IMR-90 (cell line): ENCODE measurements at regions not wholly inside any gene's neighbourhood (a gene's known extent, or its start where the extent isn't known, plus 50 kb on each side); places are given as distances from the start of the nearest gene placed in this dataset.

Experiments used
- FOS ChIP-seq: fragments of 150-350 bp; IDR thresholded peaks from 2 replicates; pipeline ENCODE4 v1.6.1; 2016; ENCODE audit warnings: low read depth, low read length
- POLR2A ChIP-seq: IDR thresholded peaks from 2 replicates; pipeline ENCODE4 v1.6.1; 2012; ENCODE audit warnings: mild to moderate bottlenecking, low read depth, low read length
- SMC3 ChIP-seq: fragments of 150-350 bp; IDR thresholded peaks from 2 replicates; pipeline ENCODE4 v1.6.1; 2016; ENCODE audit warnings: low read depth, mild to moderate bottlenecking, antibody characterized with exemption, low read length, moderate library complexity
- TF ChIP-seq, protein P1 (sequence below): conservative IDR thresholded peaks from 2 replicates; pipeline ENCODE4 v1.5.1; 2012; ENCODE audit warnings: mild to moderate bottlenecking, low read depth, low read length, improper control_type of control experiment

DNA sequence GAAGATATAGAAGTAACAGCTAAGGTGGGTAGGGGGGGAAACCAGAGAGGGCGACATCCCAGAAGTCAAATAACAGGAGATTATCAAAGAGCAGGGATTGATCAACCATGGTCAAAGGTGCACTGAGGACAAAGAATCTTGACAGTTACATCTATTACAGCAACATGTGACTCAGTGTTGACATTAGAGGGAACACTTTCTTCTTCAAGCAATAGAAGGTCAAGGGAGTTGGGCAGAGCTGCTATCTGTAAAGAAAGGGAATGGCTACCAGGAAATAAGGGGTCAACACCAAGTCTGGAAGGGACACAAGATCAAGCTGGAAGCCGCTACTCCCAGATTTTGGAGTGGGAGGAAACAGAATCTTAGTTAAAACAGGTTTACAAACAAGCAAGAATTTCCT, 611.0 kb downstream of the TSN start:
- TF ChIP-seq, protein P1, sequence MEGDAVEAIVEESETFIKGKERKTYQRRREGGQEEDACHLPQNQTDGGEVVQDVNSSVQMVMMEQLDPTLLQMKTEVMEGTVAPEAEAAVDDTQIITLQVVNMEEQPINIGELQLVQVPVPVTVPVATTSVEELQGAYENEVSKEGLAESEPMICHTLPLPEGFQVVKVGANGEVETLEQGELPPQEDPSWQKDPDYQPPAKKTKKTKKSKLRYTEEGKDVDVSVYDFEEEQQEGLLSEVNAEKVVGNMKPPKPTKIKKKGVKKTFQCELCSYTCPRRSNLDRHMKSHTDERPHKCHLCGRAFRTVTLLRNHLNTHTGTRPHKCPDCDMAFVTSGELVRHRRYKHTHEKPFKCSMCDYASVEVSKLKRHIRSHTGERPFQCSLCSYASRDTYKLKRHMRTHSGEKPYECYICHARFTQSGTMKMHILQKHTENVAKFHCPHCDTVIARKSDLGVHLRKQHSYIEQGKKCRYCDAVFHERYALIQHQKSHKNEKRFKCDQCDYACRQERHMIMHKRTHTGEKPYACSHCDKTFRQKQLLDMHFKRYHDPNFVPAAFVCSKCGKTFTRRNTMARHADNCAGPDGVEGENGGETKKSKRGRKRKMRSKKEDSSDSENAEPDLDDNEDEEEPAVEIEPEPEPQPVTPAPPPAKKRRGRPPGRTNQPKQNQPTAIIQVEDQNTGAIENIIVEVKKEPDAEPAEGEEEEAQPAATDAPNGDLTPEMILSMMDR, result no peak
- TF ChIP-seq SMC3 (no peak), POLR2A (no peak), FOS (no peak)
